Suprapubic skin (tissue), 4 donors: ENCODE measurements at regions not wholly inside any gene's neighbourhood (a gene's known extent, or its start where the extent isn't known, plus 50 kb on each side); places are given as distances from the start of the nearest gene placed in this dataset.
"Not testable (repeated sequence)": the region's sequence is repeated elsewhere in the genome, so short reads cannot be mapped to it uniquely, and the experiment has no call there.

ENCODE experiments used
- EP300 ChIP-seq: sonication (generic); formaldehyde crosslinking; IDR thresholded peaks from one replicate; pipeline ENCODE4 v1.6.1; 2017; ENCODE audit warnings: antibody characterized with exemption
- POLR2A ChIP-seq, 2 donors: fragments of 450-650 bp; IDR thresholded peaks; one replicate each; pipeline ENCODE4 v1.6.1; 2017; ENCODE audit warnings: antibody characterized with exemption in 2 of 2, mild to moderate bottlenecking in 2 of 2, moderate library complexity in 2 of 2
- POLR2AphosphoS5 ChIP-seq, 3 donors: sonication (generic); formaldehyde crosslinking; IDR thresholded peaks; one replicate each; pipeline ENCODE4 v1.6.1; 2017; ENCODE audit warnings: antibody characterized with exemption in 3 of 3
- TF ChIP-seq, protein P1 (sequence below), 2 donors: fragments of 200-600 bp in 1 of 2; fragments of 450-650 bp in 1 of 2; sonication (generic) in 1 of 2; IDR thresholded peaks; one replicate each; pipeline ENCODE4 v1.5.1; 2016 to 2019; ENCODE audit warnings: antibody characterized with exemption in 2 of 2, mild to moderate bottlenecking in 1 of 2, moderate library complexity in 1 of 2

DNA sequence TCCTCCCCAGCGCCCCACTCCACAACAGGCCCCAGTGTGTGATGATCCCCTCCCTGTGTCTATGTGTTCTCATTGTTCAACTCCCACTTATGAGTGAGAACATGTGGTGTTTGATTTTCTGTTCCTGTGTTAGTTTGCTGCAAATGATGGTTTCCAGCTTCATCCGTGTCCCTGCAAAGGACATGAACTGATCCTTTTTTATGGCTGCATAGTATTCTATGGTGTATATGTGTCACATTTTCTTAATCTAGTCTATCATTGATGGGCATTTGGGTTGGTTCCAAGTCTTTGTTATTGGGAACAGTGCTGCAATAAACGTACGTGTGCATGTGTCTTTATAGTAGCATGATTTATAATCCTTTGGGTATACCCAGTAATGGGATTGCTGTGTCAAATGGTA lies 78.8 kb upstream of the KLF14 start:
- TF ChIP-seq, protein P1, sequence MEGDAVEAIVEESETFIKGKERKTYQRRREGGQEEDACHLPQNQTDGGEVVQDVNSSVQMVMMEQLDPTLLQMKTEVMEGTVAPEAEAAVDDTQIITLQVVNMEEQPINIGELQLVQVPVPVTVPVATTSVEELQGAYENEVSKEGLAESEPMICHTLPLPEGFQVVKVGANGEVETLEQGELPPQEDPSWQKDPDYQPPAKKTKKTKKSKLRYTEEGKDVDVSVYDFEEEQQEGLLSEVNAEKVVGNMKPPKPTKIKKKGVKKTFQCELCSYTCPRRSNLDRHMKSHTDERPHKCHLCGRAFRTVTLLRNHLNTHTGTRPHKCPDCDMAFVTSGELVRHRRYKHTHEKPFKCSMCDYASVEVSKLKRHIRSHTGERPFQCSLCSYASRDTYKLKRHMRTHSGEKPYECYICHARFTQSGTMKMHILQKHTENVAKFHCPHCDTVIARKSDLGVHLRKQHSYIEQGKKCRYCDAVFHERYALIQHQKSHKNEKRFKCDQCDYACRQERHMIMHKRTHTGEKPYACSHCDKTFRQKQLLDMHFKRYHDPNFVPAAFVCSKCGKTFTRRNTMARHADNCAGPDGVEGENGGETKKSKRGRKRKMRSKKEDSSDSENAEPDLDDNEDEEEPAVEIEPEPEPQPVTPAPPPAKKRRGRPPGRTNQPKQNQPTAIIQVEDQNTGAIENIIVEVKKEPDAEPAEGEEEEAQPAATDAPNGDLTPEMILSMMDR (IDR thresholded peaks at IDR 0.05) = not testable (repeated sequence)
- not testable (repeated sequence) for TF ChIP-seq POLR2A (IDR thresholded peaks at IDR 0.05); POLR2AphosphoS5 (IDR thresholded peaks at IDR 0.05); EP300
